ENCODE measurements at regions not wholly inside any gene's neighbourhood (a gene's known extent, or its start where the extent isn't known, plus 50 kb on each side); places are given as distances from the start of the nearest gene placed in this dataset.

- WGBS, 3 donors: 80 to 84% (median 81%) methylated on average over 4 of the region's 4 CpGs
- H3K27ac ChIP-seq: no peak overlapping the region
- no peaks in the 10 kb centered on the region for H3K4me1 ChIP-seq
- H3K9me3 ChIP-seq: no peaks in the 10 kb centered on the region
- TF ChIP-seq CTCF (IDR thresholded peaks at IDR 0.05): no peak
- H3K4me3 ChIP-seq: no peak overlapping the region
- ATAC-seq: no peak
- H3K27me3 ChIP-seq (ENCODE audit: insufficient read depth in 3 of 3, low read length in 2 of 3): no peaks in the 10 kb centered on the region
- intact Hi-C loops (cut with DNase I): no loop called here
- DNase-seq: no peak
- no peaks in the 10 kb centered on the region for H3K36me3 ChIP-seq (ENCODE audit: insufficient read depth in 1 of 2, low read depth in 1 of 2)
These were observed 340.1 kb upstream of the FSTL5 start for GRCh38 chr4:162503868-162504267.

GRCh38 chr4:162502109-162502508 is 338.3 kb upstream of the FSTL5 start:
- ATAC-seq: no peak
- Histone ChIP-seq H3K4me3 (no peak overlapping the region), H3K9me3 (no peaks in the 10 kb centered on the region), H3K27ac (no peak overlapping the region), H3K27me3 (ENCODE audit: insufficient read depth in 3 of 3, low read length in 2 of 3) (no peaks in the 10 kb centered on the region), H3K4me1 (no peaks in the 10 kb centered on the region), H3K36me3 (ENCODE audit: insufficient read depth in 1 of 2, low read depth in 1 of 2) (no peaks in the 10 kb centered on the region)
- no peak for DNase-seq
- TF ChIP-seq CTCF (IDR thresholded peaks at IDR 0.05): no peak
- intact Hi-C loops (cut with DNase I): no loop called here

- Histone ChIP-seq H3K4me1 (no peaks in the 10 kb centered on the region), H3K27me3 (ENCODE audit: insufficient read depth in 3 of 3, low read length in 2 of 3) (no peaks in the 10 kb centered on the region), H3K36me3 (ENCODE audit: insufficient read depth in 1 of 2, low read depth in 1 of 2) (no peaks in the 10 kb centered on the region), H3K27ac (no peak overlapping the region), H3K9me3 (no peaks in the 10 kb centered on the region), H3K4me3 (no peak overlapping the region)
- no peak for TF ChIP-seq CTCF (IDR thresholded peaks at IDR 0.05)
- no peak for ATAC-seq
- no peak for DNase-seq
- WGBS, 3 donors: 84 to 94% (median 87%) methylated on average over 1 of the region's 1 CpG
- intact Hi-C loops (cut with DNase I): loop anchor here (5.0 to 10.0 kb wide), 4 partner anchors 535 to 1055 kb away; partner anchors contain the start of gene NPY1R (in 1 of the 2)
These were observed 335.7 kb upstream of the FSTL5 start for GRCh38 chr4:162499478-162499877.

- H3K27ac ChIP-seq: no peak overlapping the region
- no peaks in the 10 kb centered on the region for H3K4me1 ChIP-seq
- H3K27me3 ChIP-seq (ENCODE audit: insufficient read depth in 3 of 3, low read length in 2 of 3): no peaks in the 10 kb centered on the region
- intact Hi-C loops (cut with DNase I): loop anchor here (5.0 to 10.0 kb wide), 4 partner anchors 537 to 1057 kb away; partner anchors contain the start of gene NPY1R (in 1 of the 2)
- ATAC-seq (peak in 1 of 4 donors; percentile 36), DNase-seq (no peak)
- no peak for TF ChIP-seq CTCF (IDR thresholded peaks at IDR 0.05)
- 37 to 44% (median 40%) methylated on average over 2 of the region's 2 CpGs for WGBS, 3 donors
- H3K9me3 ChIP-seq: no peaks in the 10 kb centered on the region
- no peaks in the 10 kb centered on the region for H3K36me3 ChIP-seq (ENCODE audit: insufficient read depth in 1 of 2, low read depth in 1 of 2)
- no peak overlapping the region for H3K4me3 ChIP-seq
These were observed 334.4 kb upstream of the FSTL5 start for GRCh38 chr4:162498168-162498567.

GRCh38 chr4:162497564-162498167 is 333.9 kb upstream of the FSTL5 start:
- H3K27me3 ChIP-seq (ENCODE audit: insufficient read depth in 3 of 3, low read length in 2 of 3): no peaks in the 10 kb centered on the region
- peak overlapping the region; percentile 42 for H3K4me3 ChIP-seq
- no peaks in the 10 kb centered on the region for H3K4me1 ChIP-seq
- H3K9me3 ChIP-seq: no peaks in the 10 kb centered on the region
- no peaks in the 10 kb centered on the region for H3K36me3 ChIP-seq (ENCODE audit: insufficient read depth in 1 of 2, low read depth in 1 of 2)
- DNase-seq: no peak
- WGBS, 3 donors: 2 to 3% (median 2%) methylated on average over 5 of the region's 5 CpGs
- intact Hi-C loops (cut with DNase I): loop anchor here (1.0 to 10.0 kb wide), 5 partner anchors 537 to 1057 kb away; partner anchors contain the start of gene NPY1R (in 2 of the 2)
- H3K27ac ChIP-seq: no peak overlapping the region
- peak; percentile 85 for TF ChIP-seq CTCF (IDR thresholded peaks at IDR 0.05)
- peak; percentile 67 to 80 (median 70) for ATAC-seq
